HG03064 (cell line): ENCODE measurements at regions not wholly inside any gene's neighbourhood (a gene's known extent, or its start where the extent isn't known, plus 50 kb on each side); places are given as distances from the start of the nearest gene placed in this dataset.
"Not testable (repeated sequence)": the region's sequence is repeated elsewhere in the genome, so short reads cannot be mapped to it uniquely, and the experiment has no call there.

ENCODE experiments used
- ATAC-seq: cut with Tn5 transposase; IDR thresholded peaks from one replicate; pipeline ENCODE4 v1.9.1; 2021; ENCODE audit warnings: low read depth; ENCODE audit not compliant: unreplicated experiment

DNA sequence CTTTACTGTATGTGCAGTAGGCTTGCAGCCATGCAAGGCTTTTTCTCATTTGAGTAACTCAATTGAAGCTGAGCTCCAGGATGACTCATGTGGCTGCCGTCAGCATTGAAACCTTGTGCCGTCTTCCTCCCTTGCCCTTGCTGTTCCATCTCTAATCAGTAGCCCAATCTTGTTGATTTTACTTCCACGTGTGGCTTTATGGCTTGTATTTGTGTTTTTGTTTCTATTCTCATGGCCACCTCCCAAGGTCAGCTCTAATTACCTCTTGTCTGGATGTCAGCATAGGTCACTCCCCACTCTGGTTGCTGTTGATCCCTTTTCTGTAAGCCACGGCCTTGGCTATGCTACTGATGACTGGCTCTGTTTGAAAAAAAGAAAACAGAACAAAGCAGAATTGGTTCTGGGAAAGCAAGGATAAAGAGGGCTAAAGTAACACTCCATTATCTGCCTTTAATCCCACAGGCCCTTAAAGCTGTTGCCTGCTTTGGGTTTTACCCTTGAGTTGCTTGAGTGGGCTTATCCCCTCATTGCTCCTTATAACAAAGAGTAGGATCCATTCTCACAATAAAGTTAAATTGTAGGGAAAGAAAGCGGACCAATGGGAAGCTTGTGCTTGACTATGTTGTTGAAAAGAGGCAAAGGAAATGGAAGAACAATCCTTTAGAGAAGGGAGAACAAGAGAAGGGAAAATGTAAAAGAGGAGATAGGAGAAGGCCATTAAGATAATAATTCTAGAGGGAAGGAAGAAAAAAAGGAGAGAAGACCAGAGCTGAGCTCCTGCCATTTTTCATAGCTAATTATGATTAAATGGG lies 173.9 kb upstream of the PGRMC2 start:
- no peak for ATAC-seq

DNA sequence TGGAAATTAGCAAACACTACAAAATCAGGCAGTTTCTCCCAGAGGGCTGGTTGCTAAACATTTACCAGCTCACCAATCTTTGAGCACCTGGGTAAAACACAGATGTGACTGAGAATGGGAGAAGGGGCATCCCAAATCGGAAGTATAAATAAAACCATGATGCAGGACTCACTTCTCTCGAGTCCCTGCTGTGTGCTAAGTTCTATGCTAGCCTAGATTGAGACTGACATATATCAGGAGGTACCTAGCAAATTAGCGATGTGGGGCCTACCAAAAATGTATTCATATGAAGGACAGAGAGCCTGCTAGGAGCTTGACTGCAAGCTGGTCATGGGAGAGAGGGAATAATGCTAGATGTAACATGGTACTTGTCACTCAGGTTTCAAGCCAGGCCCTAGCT lies 171.9 kb upstream of the PGRMC2 start:
- ATAC-seq = no peak

DNA sequence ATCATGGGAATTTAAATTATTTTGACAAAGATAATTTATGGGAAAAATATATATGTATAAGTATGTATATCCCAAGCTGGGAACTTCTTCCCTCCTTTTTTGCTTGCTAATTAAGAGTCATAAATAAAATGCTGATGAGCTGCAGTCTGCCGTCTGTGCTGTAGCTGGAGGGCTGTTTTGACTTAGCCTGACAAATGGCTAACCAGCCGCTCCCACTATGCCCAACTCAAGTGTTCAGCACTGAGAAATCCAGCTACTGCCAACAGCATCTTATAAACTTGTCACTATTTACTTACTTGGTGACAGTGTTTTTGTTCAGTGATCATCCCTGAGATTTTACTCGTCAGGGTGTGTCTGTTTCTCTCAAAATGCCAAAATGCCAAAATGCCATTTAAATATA lies 171.2 kb upstream of the PGRMC2 start:
- ATAC-seq = no peak

DNA sequence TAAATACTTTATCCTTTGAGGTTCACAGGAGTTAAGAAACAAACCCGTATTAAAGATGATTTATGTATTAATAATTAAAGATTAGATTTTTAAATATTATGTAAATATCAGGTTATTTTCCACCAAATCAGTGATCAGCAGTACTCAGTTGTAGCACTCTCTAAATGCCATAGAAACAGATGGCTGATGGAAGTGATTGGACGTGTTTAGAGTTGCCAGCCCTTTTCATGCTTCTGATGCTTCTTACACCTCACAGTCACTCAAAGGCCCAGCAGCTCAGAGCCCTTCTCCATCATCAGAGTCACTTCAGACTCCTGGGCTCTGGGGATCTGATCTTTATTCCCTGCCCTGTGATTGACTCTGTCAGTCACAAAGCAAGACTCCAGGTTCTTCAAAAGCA lies 170.1 kb upstream of the PGRMC2 start:
- ATAC-seq = no peak

DNA sequence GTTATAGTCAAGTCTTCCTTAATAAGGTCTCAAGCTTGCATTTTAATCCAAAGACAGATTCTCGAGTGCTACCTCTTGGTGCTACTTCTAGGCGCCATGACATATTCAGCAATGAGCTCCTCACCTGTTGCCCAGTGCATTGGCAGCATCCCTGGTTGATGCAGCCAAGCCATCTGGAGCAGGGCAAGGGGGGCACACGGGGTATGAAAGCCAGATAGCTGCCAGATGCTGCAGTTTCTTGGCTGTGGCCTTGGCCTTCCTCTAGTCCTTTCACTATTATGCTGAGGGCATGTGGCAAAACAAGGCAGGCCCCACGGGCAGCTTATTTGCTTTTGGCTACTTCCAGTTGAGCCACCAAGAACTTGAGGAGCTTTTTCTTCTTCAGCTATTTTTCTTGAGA lies 168.6 kb upstream of the PGRMC2 start:
- ATAC-seq = no peak

DNA sequence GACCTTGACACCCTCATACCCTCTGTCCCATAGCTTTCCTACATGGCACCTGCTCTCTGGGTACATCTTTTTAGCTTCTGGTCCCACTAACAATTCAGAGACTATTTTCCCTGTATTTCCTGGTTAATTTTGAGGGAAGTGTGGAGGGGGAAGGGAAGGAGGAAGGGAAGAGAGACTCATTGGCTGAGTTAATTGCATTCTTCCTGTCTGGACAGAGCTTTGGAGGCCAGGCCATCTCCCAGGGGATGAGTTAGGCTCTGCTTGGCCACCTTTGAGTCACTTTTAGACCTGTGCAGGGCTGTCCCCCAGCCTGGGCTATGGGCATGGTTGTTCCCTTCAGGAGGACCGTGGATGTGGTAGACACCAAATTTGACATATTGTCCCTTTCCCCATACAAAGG lies 167.9 kb upstream of the PGRMC2 start:
- ATAC-seq = no peak

DNA sequence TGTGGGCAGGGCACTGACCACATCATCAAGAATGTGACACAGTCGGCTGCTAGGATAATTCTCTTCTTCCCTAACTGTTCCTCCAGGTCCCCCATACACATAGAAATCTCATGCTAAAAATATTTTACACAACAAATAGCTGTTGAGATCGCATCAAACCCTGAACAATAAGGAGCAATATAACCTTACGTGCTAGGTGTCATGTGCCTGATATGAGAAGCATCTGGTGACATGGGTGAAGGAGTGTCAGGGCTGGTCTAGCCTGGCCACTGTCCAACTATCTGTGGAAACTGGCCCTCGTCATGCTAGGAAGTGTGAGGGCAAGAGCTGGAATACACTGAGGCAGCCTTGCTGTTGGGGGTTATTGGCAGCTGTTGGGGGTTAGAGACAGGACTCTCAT lies 167.3 kb upstream of the PGRMC2 start:
- ATAC-seq = peak; percentile 23

DNA sequence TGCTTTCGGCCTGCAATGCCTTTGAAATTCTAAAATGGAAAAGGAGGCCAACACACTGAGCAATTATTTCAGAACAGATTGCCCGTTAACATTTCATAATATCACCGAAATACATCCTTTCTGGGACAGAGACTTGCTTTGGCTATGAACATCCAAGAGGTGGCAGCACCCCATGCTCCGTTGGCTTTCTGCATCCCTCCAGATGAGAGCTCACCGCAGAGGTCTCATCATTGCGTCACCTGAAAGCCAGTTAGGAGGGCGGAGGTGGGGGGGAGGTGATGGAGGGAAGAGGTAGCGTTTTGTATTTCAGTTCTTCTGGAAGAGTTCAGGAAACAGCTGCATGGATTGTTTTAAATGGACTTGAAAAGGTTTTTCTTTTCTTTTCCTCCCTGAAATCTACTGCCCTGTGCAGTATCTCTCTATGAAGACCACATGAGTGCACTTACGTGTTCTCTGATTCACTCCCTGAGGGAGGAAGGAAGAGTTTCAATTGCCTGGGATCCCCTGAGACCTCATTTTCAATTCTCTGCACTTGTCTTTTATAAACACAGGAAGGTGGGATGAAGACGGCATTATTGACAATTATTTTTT lies 166.8 kb upstream of the PGRMC2 start:
- peak; percentile 94 for ATAC-seq

DNA sequence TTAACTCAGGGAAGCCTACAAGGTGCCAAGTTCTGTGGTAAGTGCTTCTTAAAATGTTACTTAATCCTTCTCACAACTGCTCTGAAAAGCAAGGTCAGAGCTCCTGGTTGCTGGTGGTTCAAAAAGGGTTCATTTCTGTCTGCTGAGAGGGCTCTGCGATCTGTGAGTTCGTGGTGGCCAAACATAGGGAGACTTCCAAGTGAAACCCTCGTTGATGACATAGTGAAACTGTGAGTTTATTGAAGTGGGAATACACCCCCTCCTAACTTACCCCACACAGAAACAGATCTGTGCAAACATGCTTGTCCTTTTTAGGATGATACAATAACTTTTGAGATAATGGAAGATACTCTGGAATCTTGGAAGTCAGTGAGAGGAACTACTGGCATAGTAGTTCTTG lies 164.8 kb upstream of the PGRMC2 start:
- ATAC-seq = no peak

DNA sequence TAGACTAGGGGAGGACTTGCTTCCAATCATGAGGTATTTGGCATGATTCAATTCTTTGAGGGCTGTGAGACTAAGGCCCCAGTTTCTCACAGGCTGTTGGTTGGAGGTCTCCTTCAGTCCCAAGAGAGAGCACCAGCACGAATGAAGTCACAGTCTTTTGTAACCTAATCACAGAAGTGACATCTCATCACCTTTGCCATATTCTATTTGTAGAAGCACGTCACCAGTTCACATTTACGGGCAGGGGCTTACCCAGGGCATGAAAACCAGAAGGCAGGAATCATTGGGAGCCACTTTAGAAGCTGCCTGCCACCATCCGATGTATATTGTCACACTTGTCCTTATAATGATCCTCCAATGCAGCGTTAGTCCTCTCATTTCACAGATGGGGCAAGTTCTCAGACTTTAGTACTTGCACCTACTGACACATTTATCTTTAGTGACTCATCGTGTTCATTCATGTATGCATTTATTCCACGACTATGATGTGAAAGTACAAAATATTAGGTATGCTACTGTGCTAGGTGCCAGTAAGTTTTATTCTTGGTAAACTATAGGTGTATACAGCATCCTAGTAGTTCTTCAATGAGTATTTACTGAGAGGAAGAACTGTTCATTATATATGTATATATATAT lies 163.8 kb upstream of the PGRMC2 start:
- ATAC-seq = no peak

DNA sequence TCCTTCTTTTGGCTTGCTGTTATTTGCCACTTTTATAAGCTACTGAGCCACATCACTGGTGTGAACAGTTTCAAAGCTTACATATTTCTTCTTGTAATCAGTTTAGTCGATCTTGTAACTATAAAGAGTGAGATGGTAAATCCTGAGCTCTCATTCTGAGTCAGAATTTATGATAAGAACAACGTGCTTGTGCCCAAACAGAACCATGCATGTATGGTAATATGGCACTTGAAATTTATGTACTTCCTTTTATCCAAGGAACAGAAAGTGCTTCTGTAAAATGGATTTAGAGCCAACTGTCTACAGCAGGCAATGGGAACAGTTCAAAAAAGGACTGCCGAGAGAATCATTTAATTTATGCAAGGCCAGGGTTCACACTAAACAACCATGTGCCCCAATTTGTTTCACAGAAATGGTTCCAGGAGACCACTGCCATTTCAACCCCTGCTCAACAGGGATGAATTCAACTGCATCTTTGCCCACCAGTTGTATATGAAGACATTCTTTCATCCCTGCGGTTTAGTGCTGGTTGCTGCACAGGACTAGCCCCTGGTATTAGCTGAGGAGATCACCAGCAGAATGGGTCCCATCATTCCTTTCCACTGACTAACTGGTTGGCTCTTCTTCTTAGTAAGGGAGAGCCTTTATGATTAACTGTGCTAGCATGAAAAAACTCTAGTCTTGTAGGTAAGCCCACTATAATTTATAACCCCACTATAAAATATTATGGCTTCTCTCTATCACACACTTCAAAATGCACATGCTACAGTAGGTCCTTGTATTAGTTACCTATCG lies 162.9 kb upstream of the PGRMC2 start:
- no peak for ATAC-seq

DNA sequence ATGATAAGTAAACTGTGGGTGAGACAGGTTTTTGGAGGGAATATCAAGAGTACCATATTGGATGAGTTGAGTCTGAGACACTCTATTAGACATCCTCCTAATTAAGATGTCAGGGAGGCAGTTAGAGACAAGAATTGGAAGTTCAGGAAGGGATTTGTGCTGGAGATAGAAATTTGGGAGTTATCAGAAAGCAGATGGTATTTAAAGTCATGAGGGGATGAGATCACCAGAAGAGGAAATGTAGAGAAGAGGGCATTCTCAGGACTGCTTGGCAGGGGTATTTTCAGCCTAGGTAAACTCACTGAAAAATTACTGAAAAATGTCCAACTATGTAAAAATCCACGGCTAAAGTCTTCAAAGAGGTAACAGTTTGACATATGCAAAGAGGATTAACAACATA lies 161.6 kb upstream of the PGRMC2 start:
- ATAC-seq = no peak

DNA sequence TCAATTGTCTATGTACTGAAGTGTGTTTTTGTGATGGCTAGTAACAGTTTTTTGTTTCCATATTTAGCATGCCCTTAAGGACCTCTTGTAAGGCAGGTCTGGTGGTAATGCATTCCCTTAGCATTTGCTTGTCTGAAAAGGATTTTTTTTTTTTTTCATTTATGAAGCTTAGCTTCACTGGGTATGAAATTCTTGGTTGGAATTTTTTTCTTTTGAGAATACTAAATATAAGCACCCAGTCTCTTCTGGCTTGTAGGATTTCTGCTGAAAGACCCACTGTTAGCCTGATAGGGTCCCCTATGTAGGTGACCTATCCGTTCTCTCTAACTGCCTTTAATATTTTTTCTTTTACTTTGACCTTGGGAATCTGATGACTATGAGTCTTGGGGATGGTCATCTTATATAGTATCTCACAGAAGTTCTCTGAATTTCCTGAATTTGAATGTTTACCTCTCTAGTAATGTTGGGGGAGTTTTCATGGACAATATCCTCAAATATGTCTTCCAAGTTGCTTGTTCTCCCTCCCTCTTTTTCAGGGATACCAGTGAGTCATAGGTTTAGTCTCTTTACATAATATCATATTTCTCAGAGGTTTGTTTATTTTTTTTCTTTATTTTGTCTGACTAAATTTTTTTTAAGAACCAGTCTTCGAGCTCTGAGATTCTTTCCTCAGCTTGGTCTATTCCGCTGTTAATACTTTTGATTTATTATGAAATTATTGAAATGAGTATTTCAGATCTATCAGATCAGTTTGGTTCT lies 157.1 kb upstream of the PGRMC2 start:
- no peak for ATAC-seq

DNA sequence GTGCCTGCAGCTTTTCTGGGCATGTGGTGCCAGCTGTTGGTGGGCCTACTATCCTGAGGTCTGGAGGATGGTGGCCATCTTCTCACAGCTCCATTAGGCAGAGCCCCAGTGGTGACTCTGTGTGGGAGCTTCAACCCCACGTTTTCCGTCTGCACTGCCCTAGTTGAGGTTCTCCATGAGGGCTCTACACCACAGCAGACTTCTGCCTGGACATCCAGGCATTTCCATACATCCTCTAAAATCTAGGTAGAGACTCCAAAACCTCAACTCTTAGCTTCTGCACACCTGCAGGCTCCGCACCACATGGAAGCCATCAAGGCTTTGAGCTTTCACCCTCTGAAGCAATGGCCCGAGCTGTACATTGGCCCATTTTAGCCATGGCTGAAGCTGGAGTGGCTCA lies 153.3 kb upstream of the PGRMC2 start:
- ATAC-seq = no peak

DNA sequence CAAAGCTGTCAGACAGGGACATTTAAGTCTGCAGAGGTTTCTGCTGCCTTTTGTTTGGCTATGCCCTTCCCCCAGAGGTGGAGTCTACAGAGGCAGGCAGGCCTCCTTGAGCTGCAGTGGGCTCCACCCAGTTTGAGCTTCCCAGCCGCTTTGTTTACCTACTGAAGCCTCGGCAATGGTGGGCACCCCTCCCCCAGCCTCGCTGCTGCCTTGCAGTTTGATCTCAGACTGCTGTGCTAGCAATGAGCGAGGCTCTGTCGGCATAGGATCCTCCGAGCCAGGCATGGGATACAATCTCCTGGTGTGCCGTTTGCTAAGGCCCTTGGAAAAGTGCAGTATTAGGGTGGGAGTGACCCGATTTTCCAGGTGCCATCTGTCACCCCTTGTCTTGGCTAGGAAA lies 149.4 kb upstream of the PGRMC2 start:
- ATAC-seq = not testable (repeated sequence)

DNA sequence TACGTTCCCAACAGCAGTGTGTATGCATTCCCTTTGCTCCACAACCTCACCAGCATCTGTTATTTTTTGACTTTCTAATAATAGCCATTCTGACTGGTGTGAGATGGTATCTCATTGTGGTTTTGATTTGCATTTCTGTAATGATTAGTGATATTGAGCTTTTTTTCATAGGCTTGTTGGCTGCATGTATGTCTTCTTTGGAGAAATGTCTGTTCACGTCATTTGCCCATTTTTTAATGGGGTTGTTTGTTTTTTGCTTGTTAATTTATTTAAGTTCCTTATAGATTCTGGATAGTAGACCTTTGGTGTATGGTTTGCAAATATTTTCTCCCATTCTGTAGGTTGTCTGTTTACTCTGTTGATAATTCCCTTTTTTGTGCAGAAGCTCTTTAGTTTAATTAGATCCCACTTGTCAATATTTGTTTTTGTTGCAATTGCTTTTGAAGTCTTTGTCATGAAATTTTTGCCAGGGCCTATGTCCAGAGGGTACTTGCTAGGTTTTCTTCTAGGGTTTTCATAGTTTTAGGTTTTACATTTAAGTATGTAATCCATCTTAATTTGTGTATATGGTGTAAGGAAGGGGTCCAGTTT lies 141.5 kb upstream of the PGRMC2 start:
- ATAC-seq = not testable (repeated sequence)

DNA sequence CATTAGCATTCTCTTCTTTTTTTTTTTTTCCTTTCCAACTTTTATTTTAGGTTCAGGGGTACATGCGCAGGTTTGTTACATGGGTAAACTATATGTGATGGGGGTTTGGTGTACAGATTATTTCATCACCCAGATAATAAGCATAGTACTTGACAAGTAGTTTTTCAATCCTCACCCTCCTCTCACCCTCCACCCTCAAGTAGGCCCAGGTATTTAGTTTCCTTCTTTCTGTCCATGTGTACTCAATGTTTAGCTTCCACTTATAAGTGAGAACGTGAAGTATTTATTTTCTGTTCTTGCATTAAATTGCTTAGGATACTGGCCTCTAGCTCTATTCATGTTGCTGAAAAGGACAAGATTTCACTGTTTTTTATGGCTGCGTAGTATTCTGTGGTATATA lies 140.8 kb upstream of the PGRMC2 start:
- no peak for ATAC-seq

DNA sequence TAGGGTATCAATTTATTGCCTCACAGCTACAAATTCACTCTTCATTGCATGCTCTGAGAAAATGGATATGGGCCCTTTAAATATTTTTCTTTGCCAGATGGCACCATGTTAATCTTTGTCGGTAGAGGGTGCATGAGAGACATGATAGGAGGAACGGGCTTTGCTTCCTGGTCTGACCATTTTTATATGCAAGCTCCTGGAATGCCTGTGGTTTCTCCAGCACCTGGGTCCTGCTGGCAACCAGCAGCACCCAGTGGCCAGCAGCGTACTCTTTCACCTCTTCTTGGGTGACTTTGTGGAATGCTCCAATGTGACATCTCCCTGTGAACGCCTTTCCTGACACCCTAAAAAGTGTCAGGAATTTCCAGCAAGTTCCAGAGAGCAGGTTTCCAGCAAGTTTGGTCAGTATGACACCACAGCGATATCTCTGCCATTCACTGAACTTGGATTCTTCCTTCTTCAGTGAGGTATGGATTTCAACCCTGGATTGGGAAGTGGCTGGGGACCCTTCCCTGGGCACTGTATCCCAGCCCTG lies 140.3 kb upstream of the PGRMC2 start:
- ATAC-seq = no peak

DNA sequence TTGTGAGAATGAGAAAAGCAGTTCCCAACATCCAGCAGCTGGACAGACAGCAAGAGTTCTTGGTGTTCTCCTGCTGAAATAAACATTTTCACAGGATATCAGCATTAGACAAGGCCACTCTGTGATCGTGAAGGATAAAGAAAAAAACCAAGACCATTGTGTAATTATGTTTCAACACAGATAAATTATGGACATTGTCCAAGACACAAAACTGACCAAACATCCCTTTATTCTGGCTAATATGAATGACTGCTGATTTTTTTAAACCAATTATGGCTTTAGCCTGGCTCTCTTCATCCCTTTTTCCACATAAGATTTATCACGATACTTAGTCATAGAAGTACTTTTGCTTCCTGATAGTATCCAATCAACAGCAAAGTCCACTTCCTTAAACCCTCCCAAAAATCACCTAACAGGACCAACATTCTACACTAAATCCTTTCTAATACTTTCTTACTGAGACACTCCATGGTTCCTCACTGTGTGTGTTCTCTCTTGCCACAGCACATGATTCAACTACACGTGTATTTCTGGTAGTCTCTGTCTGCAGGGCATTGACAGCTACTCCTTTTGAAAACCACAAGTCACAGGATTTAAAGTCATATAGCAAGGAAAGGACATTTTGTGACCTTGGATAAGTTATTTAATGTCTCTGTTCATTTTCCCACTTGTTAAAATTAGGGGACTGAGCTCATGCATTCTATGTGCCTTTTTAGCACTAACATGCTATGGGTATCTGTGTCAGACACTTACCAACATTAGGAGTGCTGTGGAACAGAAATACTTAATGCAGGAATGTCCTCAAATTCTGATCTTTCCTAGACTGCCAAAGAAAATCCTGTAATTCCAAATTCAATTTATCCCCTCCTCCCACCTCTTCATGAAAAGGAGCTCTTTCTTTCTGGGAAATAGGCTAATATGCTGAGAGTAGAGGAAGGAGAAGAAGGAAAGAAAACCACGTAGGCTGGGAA lies 137.2 kb upstream of the PGRMC2 start:
- no peak for ATAC-seq
